ENCODE measurements at regions not wholly inside any gene's neighbourhood (a gene's known extent, or its start where the extent isn't known, plus 50 kb on each side); places are given as distances from the start of the nearest gene placed in this dataset.

GRCh38 chr4:142922720-142923119 lies 76.6 kb upstream of the INPP4B start:
- no peak for DNase-seq (ENCODE audit: low read depth)
- H3K4me3 ChIP-seq (ENCODE audit: low read depth, low read length), result no peak overlapping the region
- no peak for TF ChIP-seq CTCF (conservative IDR thresholded peaks at IDR 0.05; ENCODE audit: low read depth, low read length)

- no peak for DNase-seq (ENCODE audit: low read depth)
Measured at GRCh38 chr4:142923619-142924018, 77.5 kb upstream of the INPP4B start.

GRCh38 chr4:142925161-142925560 lies 79.1 kb upstream of the INPP4B start:
- TF ChIP-seq CTCF (conservative IDR thresholded peaks at IDR 0.05; ENCODE audit: low read depth, low read length), result no peak
- H3K4me3 ChIP-seq (ENCODE audit: low read depth, low read length), result no peak overlapping the region
- DNase-seq (ENCODE audit: low read depth), result no peak

More at GRCh38 chr4:142923619-142924018, 77.5 kb upstream of the INPP4B start:
- TF ChIP-seq CTCF (conservative IDR thresholded peaks at IDR 0.05; ENCODE audit: low read depth, low read length), result no peak
- no peak overlapping the region for H3K4me3 ChIP-seq (ENCODE audit: low read depth, low read length)

- no peak overlapping the region for H3K4me3 ChIP-seq (ENCODE audit: low read depth, low read length)
- TF ChIP-seq CTCF (conservative IDR thresholded peaks at IDR 0.05; ENCODE audit: low read depth, low read length), result no peak
- no peak for DNase-seq (ENCODE audit: low read depth)
Measured at GRCh38 chr4:142927721-142928120, 81.6 kb upstream of the INPP4B start.

GRCh38 chr4:142929526-142929925 lies 83.4 kb upstream of the INPP4B start:
- no peak for TF ChIP-seq CTCF (conservative IDR thresholded peaks at IDR 0.05; ENCODE audit: low read depth, low read length)
- DNase-seq (ENCODE audit: low read depth), result no peak
- H3K4me3 ChIP-seq (ENCODE audit: low read depth, low read length), result no peak overlapping the region

- no peak for TF ChIP-seq CTCF (conservative IDR thresholded peaks at IDR 0.05; ENCODE audit: low read depth, low read length)
- H3K4me3 ChIP-seq (ENCODE audit: low read depth, low read length), result no peak overlapping the region
- no peak for DNase-seq (ENCODE audit: low read depth)
Measured at GRCh38 chr4:142933207-142933606, 87.1 kb upstream of the INPP4B start.

GRCh38 chr4:142940425-142941330 lies 94.6 kb upstream of the INPP4B start:
- H3K4me3 ChIP-seq (ENCODE audit: low read depth, low read length), result no peak overlapping the region
- no peak for TF ChIP-seq CTCF (conservative IDR thresholded peaks at IDR 0.05; ENCODE audit: low read depth, low read length)
- DNase-seq (ENCODE audit: low read depth), result no peak
